Central memory CD8-positive, alpha-beta T cell (primary cell): ENCODE measurements at regions not wholly inside any gene's neighbourhood (a gene's known extent, or its start where the extent isn't known, plus 50 kb on each side); places are given as distances from the start of the nearest gene placed in this dataset.
"Not testable (repeated sequence)": the region's sequence is repeated elsewhere in the genome, so short reads cannot be mapped to it uniquely, and the experiment has no call there.

Source experiments
- ATAC-seq: fragments of 150-1000 bp; cut with Tn5 transposase; replicated peaks from 2 replicates; pipeline ENCODE4 v1.10.0; 2022; ENCODE audit warnings: mild to moderate bottlenecking, moderate FRiP score, moderate number of reproducible peaks; ENCODE audit not compliant: poor library complexity, severe bottlenecking; ENCODE audit errors: extremely low read depth
- DNase-seq, 2 donors: peaks; one replicate each; pipeline ENCODE4 v3.0.0; 2021; ENCODE audit warnings: low spot score in 2 of 2
- H3K27ac Mint-ChIP-seq: one replicate; pipeline ENCODE4 v1.8.0; 2022; ENCODE audit warnings: low read depth, mild to moderate bottlenecking, moderate library complexity, mixed read lengths
- H3K27me3 Mint-ChIP-seq: one replicate; pipeline ENCODE4 v1.8.0; 2022; ENCODE audit warnings: mixed read lengths
- H3K36me3 Mint-ChIP-seq: one replicate; pipeline ENCODE4 v1.8.0; 2022; ENCODE audit warnings: mild to moderate bottlenecking, moderate library complexity, mixed read lengths; ENCODE audit not compliant: insufficient read depth
- H3K4me1 Mint-ChIP-seq: one replicate; pipeline ENCODE4 v1.8.0; 2022; ENCODE audit warnings: mixed read lengths
- H3K4me3 Mint-ChIP-seq: one replicate; pipeline ENCODE4 v1.8.0; 2022; ENCODE audit warnings: mild to moderate bottlenecking, moderate library complexity, mixed read lengths
- H3K9me3 Mint-ChIP-seq: one replicate; pipeline ENCODE4 v1.8.0; 2022; ENCODE audit warnings: mixed read lengths

DNA sequence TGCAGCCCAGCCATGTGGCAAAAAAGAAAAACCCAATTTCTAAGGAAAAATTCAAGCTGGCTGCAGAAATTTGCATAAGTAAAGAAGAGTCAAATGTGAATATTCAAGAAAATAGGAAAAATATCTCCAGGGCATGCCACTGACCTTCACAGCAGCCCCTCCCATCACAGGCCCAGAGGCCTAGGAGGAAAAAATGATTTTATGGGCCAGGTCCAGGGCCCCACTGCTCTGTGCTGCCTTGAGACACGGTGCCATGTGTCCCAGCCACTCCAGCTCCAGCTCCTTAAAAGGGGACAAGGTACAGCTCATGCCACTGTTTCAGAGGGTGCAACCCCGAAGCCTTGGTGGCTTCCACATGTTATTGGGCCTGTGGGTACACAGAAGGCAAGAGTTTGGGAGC lies 182.7 kb upstream of the FGF16 start:
- no peaks in the 10 kb centered on the region for H3K36me3 Mint-ChIP-seq
- no peaks in the 10 kb centered on the region for H3K4me1 Mint-ChIP-seq
- H3K4me3 Mint-ChIP-seq, result no peak overlapping the region
- H3K27me3 Mint-ChIP-seq, result no peaks in the 10 kb centered on the region
- no peak overlapping the region for H3K27ac Mint-ChIP-seq
- ATAC-seq (no peak), DNase-seq (no peak)
- H3K9me3 Mint-ChIP-seq, result peaks cover 7% of the 10 kb centered on the region

DNA sequence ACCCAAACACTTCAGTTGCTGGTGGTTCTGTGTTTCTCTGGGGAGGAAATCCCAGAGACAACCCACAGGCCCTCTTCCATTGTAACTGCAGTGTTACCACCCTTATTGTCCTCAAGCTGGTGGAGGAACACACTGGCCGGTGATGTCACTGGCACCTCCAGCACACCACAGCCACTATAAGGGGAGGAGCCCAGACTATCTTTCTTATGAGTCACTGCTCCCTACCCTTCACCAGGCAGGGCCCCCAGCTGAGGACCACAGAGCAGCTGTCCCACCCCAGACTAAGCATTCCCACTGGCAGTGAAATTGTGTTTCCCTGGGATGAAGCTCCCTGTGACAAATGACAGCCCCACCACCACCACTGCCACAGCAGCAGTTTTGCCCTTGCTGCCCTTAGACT lies 171.8 kb upstream of the FGF16 start:
- no peak for ATAC-seq
- H3K27ac Mint-ChIP-seq, result no peak overlapping the region
- no peak overlapping the region for H3K4me3 Mint-ChIP-seq
- no peak for DNase-seq
- no peaks in the 10 kb centered on the region for H3K9me3 Mint-ChIP-seq
- no peaks in the 10 kb centered on the region for H3K4me1 Mint-ChIP-seq
- H3K36me3 Mint-ChIP-seq, result no peaks in the 10 kb centered on the region
- no peaks in the 10 kb centered on the region for H3K27me3 Mint-ChIP-seq

DNA sequence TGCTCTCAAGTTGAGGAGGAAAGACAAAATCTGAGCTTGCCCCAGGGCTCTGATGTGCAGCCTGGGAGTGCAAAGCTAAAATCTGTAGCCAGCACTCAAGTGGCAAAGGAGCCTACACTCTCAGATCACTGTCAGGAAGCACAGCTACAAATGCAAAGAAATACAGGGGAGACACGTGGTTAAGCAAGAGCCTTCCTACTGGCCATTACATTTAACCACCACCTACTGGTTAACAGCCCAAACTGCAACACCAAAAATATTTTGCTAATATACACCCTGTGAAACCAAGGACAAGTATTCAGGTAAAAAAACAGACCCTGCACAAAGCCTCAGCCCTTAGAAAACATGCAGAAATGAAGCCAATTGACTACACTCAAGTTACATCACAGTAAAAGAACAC lies 170.4 kb upstream of the FGF16 start:
- H3K36me3 Mint-ChIP-seq, result no peaks in the 10 kb centered on the region
- H3K27me3 Mint-ChIP-seq, result no peaks in the 10 kb centered on the region
- H3K27ac Mint-ChIP-seq, result no peak overlapping the region
- DNase-seq (no peak), ATAC-seq (no peak)
- H3K4me1 Mint-ChIP-seq, result no peaks in the 10 kb centered on the region
- no peaks in the 10 kb centered on the region for H3K9me3 Mint-ChIP-seq
- H3K4me3 Mint-ChIP-seq, result no peak overlapping the region

DNA sequence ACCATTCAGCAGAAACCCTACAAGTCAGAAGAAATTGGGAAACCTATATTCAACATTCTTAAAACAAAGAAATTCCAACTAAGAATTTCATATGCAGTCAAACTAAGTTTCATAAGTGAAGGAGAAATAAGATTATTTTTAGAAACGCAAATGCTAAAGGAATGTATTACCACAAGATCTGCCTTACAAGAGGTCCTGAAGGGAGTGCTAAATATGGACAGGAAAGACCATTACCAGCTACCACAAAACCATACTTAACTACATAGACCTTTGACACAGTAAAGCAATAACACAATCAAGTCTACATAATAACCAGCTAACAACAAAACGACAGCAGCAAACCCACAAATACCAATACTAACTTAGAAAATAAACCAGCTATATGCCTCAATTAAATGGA lies 169.3 kb upstream of the FGF16 start:
- H3K27me3 Mint-ChIP-seq, result no peaks in the 10 kb centered on the region
- ATAC-seq, result no peak
- H3K36me3 Mint-ChIP-seq, result no peaks in the 10 kb centered on the region
- H3K4me1 Mint-ChIP-seq, result no peaks in the 10 kb centered on the region
- no peak overlapping the region for H3K4me3 Mint-ChIP-seq
- H3K9me3 Mint-ChIP-seq, result no peaks in the 10 kb centered on the region
- no peak overlapping the region for H3K27ac Mint-ChIP-seq
- no peak for DNase-seq

DNA sequence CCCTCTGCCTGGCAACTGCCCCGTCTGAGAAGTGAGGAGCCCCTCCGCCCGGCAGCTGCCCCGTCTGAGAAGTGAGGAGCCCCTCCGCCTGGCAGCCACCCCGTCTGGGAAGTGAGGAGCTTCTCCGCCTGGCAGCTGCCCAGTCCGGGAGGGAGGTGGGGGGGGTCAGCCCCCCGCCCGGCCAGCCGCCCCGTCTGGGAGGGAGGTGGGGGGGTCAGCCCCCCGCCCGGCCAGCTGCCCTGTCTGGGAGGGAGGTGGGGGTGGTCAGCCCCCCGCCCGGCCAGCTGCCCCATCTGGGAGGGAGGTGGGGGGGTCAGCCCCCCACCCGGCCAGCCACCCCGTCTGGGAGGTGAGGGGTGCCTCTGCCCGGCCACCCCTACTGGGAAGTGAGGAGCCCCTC lies 167.8 kb upstream of the FGF16 start:
- H3K9me3 Mint-ChIP-seq, H3K27me3 Mint-ChIP-seq, DNase-seq, H3K27ac Mint-ChIP-seq, H3K36me3 Mint-ChIP-seq, H3K4me1 Mint-ChIP-seq, H3K4me3 Mint-ChIP-seq, ATAC-seq: not testable (repeated sequence)

GRCh38 chrX:77293331-77293995 lies 153.7 kb upstream of the FGF16 start:
- no peaks in the 10 kb centered on the region for H3K27me3 Mint-ChIP-seq
- no peaks in the 10 kb centered on the region for H3K4me1 Mint-ChIP-seq
- H3K4me3 Mint-ChIP-seq, result no peak overlapping the region
- DNase-seq (no peak), ATAC-seq (no peak)
- H3K27ac Mint-ChIP-seq, result no peak overlapping the region
- no peaks in the 10 kb centered on the region for H3K9me3 Mint-ChIP-seq
- H3K36me3 Mint-ChIP-seq, result no peaks in the 10 kb centered on the region

- Mint-ChIP-seq H3K27ac (no peak overlapping the region), H3K27me3 (no peaks in the 10 kb centered on the region), H3K9me3 (no peaks in the 10 kb centered on the region), H3K4me1 (no peaks in the 10 kb centered on the region), H3K4me3 (no peak overlapping the region), H3K36me3 (no peaks in the 10 kb centered on the region)
- DNase-seq (no peak), ATAC-seq (no peak)
These were observed 148.9 kb upstream of the FGF16 start for GRCh38 chrX:77298296-77298695.

DNA sequence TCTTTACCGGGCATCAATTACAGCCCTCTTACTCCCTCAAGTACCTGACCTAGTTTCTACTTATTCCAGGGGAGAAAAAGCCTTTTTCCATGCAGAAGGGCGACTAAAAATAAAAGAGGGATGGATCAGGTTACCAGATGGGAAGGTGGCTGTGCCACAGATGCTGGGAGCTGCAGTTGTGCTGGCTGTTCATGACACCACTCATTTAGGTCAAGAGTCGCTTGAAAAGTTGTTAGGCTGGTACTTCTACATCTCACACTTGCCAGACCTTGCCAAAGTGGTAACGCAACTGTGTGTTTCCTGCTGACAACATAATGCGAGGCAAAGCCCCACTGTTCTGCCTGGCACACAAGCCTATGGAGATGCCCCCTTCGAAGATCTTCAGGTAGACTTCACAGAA lies 148.4 kb upstream of the FGF16 start:
- DNase-seq (no peak), ATAC-seq (no peak)
- H3K9me3 Mint-ChIP-seq, result no peaks in the 10 kb centered on the region
- no peaks in the 10 kb centered on the region for H3K27me3 Mint-ChIP-seq
- H3K4me3 Mint-ChIP-seq, result no peak overlapping the region
- H3K4me1 Mint-ChIP-seq, result no peaks in the 10 kb centered on the region
- H3K27ac Mint-ChIP-seq, result no peak overlapping the region
- no peaks in the 10 kb centered on the region for H3K36me3 Mint-ChIP-seq

DNA sequence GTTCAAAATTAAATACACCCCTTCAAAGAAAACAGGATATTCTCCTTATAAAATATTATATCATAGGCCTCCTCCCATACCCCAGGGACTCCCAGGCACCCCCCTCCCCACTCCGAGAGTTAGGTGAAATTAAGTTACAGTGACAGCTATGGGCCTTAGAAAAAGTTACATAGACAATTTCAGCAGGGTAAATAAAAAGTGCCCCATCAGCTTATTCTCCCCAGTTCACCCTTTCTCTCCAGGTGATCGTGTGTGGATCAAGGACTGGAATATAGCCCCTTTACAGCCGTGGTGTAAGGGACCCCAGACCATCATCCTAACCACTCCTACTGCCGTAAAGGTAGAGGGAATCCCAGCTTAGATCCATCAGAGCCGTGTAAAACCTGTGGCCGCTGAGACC lies 147.6 kb upstream of the FGF16 start:
- Mint-ChIP-seq H3K4me1 (no peaks in the 10 kb centered on the region), H3K36me3 (no peaks in the 10 kb centered on the region), H3K27me3 (no peaks in the 10 kb centered on the region), H3K27ac (no peak overlapping the region), H3K4me3 (no peak overlapping the region), H3K9me3 (peaks cover 6% of the 10 kb centered on the region)
- DNase-seq (no peak), ATAC-seq (no peak)

- no peak for ATAC-seq
These were observed 105.2 kb upstream of the FGF16 start for GRCh38 chrX:77342004-77342403.

DNA sequence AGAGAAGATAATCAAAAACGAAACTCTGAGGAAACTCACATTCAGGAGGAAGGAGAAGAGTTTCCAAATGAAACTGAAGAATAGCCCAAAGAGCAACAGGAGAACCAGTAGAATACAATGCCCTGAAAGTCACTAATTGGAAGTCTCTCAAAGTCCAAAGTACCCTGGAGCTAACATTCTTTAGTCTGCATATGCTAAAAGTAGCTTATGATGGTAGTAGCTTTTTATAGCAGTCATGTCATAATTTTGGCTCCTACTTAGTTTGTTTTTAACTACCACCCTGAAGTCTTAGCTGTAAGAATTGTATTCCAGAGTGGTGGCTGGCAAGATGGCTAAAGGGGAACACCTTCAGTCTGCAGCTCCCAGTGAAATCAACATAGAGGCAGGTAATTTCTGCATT lies 100.3 kb upstream of the FGF16 start:
- Mint-ChIP-seq H3K27me3 (peaks cover 18% of the 10 kb centered on the region), H3K9me3 (peaks cover 6% of the 10 kb centered on the region), H3K4me3 (no peak overlapping the region), H3K4me1 (no peaks in the 10 kb centered on the region), H3K27ac (no peak overlapping the region), H3K36me3 (no peaks in the 10 kb centered on the region)
- no peak for DNase-seq
- no peak for ATAC-seq

More at GRCh38 chrX:77342004-77342403, 105.2 kb upstream of the FGF16 start:
- no peaks in the 10 kb centered on the region for H3K36me3 Mint-ChIP-seq
- no peaks in the 10 kb centered on the region for H3K9me3 Mint-ChIP-seq
- H3K27me3 Mint-ChIP-seq, result peaks cover 7% of the 10 kb centered on the region
- no peak overlapping the region for H3K4me3 Mint-ChIP-seq
- DNase-seq, result no peak
- no peak overlapping the region for H3K27ac Mint-ChIP-seq
- no peaks in the 10 kb centered on the region for H3K4me1 Mint-ChIP-seq

GRCh38 chrX:77347572-77347971 lies 99.6 kb upstream of the FGF16 start:
- Mint-ChIP-seq H3K4me1 (no peaks in the 10 kb centered on the region), H3K36me3 (no peaks in the 10 kb centered on the region), H3K27ac (no peak overlapping the region), H3K4me3 (no peak overlapping the region), H3K9me3 (peaks cover 6% of the 10 kb centered on the region), H3K27me3 (peaks cover 18% of the 10 kb centered on the region)
- ATAC-seq (no peak), DNase-seq (no peak)

DNA sequence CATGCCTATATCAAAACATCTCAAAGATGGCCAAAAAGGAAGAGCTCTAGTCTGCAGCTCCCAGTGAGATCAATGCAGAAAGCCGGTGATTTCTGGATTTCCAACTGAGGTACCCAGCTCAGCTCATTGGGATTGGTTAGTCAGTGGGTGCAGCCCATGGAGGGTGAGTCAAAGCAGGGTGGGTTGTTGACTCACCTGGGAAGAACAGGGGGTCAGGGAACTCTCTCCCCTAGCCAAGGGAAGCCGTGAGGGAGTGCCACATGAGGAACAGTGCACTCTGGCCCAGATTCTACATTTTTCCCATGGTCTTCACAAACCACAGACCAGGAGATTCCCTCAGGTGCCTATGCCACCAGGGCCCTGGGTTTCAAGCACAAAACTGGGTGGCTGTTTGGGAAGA lies 57.3 kb upstream of the FGF16 start:
- Mint-ChIP-seq H3K4me1 (no peaks in the 10 kb centered on the region), H3K27ac (no peak overlapping the region), H3K27me3 (peaks cover 23% of the 10 kb centered on the region), H3K4me3 (no peak overlapping the region), H3K9me3 (peaks cover 7% of the 10 kb centered on the region), H3K36me3 (no peaks in the 10 kb centered on the region)
- no peak for ATAC-seq
- no peak for DNase-seq

DNA sequence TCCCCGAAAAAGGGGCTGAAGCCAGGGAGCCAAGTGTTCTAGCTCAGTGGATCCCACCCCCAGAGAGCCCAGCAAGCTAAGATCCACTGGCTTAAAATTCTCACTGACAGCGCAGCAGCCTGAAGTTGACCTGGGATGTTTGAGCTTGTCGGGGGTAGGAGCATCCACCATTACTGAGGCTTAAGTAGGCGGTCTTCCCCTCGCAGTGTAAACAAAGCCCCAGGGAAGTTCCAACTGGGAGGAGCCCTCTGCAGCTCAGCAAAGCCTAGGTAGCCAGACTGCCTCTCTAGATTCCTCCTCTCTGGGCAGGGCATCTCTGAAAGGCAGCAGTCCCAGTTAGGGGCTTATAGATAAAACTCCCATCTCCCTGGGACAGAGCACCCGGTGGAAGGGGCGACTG lies 56.8 kb upstream of the FGF16 start:
- H3K36me3 Mint-ChIP-seq, ATAC-seq, H3K4me1 Mint-ChIP-seq, DNase-seq, H3K27ac Mint-ChIP-seq, H3K4me3 Mint-ChIP-seq, H3K9me3 Mint-ChIP-seq: not testable (repeated sequence)
- peaks cover 18% of the 10 kb centered on the region for H3K27me3 Mint-ChIP-seq
